ENCODE measurements at regions not wholly inside any gene's neighbourhood (a gene's known extent, or its start where the extent isn't known, plus 50 kb on each side); places are given as distances from the start of the nearest gene placed in this dataset.

DNA sequence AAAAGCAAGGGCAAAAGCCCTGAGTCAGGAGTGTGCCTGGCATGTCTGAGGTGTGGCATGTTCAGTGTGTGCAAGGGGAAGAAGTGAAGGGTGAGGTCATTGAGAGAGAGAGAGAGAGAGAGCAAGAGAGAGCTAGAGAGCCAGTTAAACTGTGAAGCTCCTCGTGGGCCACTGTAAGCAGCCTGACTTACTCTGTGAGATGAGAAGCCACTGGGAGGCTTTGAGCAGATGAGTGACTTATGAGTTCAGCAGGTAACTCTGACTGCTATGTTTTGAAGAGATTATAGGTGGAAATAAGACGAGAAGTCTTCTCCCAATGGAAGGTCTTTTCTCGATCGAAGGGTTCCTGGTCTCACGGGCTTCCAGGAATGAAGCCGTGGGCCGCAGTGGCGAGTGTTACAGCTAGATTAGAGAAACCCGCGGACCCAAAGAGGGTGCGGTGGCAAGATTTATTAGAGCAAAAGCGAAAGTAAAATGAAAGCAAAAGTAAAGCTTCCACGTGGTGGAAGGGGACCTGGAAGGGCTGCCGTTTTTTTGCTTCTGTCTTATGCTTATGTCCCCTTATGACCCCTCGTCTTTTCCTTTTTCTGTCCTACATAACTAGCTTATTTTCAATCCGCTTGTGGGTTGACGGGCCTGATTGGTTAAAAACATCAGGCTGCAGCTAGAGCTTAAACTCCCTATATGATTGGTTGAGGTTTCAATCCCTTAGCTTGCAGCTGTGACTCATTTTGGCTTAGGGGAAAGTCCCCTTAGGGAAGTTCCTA lies 323.1 kb upstream of the FAM78B start:
- no peak overlapping the region for H2BK120ac ChIP-seq (ENCODE audit: low read depth, low read length, poor library complexity, severe bottlenecking)
- no peaks in the 10 kb centered on the region for H3K36me3 Mint-ChIP-seq (ENCODE audit: insufficient read depth in 1 of 3, low read depth in 3 of 3)
- H2AFZ ChIP-seq (ENCODE audit: low read length), result no peak overlapping the region
- H4K20me1 ChIP-seq (ENCODE audit: control insufficient read depth, insufficient read depth, insufficient read length), result no peaks in the 10 kb centered on the region
- no peak overlapping the region for H4K91ac ChIP-seq (ENCODE audit: insufficient read length, low read depth, low read length)
- no peak overlapping the region for H3K9ac ChIP-seq (ENCODE audit: extremely low read depth, insufficient read length, low read length)
- no peak overlapping the region for H3K56ac ChIP-seq (ENCODE audit: insufficient read length, low read depth, low read length)
- H4K8ac ChIP-seq (replicated peaks; ENCODE audit: insufficient read length, low read depth, low read length), result no peak overlapping the region
- no peak overlapping the region for H3K18ac ChIP-seq (ENCODE audit: insufficient read length, low read depth, low read length)
- no peak overlapping the region for H3K14ac ChIP-seq (ENCODE audit: insufficient read depth, low read length)
- no peak overlapping the region for H2BK20ac ChIP-seq (ENCODE audit: low read depth, low read length, poor library complexity, severe bottlenecking)
- no peak overlapping the region for H3K27ac ChIP-seq (ENCODE audit: insufficient read length, low read depth, low read length)
- no peak overlapping the region for H2BK12ac ChIP-seq (ENCODE audit: insufficient read length, low read depth, low read length)
- H3K23me2 ChIP-seq (ENCODE audit: insufficient read length, low read depth, low read length, poor library complexity, severe bottlenecking), result no peaks in the 10 kb centered on the region
- no peak overlapping the region for H3K4me2 ChIP-seq (ENCODE audit: insufficient read depth, insufficient read length, low read length)
- no peaks in the 10 kb centered on the region for H3K4me1 Mint-ChIP-seq
- no peak overlapping the region for H2BK15ac ChIP-seq (ENCODE audit: low read depth, low read length)
- no peaks in the 10 kb centered on the region for H3K79me2 ChIP-seq (ENCODE audit: insufficient read depth, low read length)
- H2AK5ac ChIP-seq (ENCODE audit: insufficient read length, low read length), result no peak overlapping the region
- H3K79me1 ChIP-seq (ENCODE audit: insufficient read depth, low read depth, low read length, poor library complexity, severe bottlenecking), result no peaks in the 10 kb centered on the region
- no peaks in the 10 kb centered on the region; the same call in 1 of the 2 replicates for H3K27me3 ChIP-seq (ENCODE audit: insufficient read depth, low read length)
- H2BK5ac ChIP-seq (ENCODE audit: insufficient read length, low read length), result no peak overlapping the region
- no peak overlapping the region for H4K5ac ChIP-seq (ENCODE audit: insufficient read length, low read depth, low read length)
- peaks cover 3% of the 10 kb centered on the region for H3K27me3 Mint-ChIP-seq (ENCODE audit: low read depth)
- no peaks in the 10 kb centered on the region for H3K4me1 ChIP-seq (ENCODE audit: insufficient read depth, low read length)
- H3K4me3 Mint-ChIP-seq, result no peak overlapping the region
- TF ChIP-seq, protein P1, sequence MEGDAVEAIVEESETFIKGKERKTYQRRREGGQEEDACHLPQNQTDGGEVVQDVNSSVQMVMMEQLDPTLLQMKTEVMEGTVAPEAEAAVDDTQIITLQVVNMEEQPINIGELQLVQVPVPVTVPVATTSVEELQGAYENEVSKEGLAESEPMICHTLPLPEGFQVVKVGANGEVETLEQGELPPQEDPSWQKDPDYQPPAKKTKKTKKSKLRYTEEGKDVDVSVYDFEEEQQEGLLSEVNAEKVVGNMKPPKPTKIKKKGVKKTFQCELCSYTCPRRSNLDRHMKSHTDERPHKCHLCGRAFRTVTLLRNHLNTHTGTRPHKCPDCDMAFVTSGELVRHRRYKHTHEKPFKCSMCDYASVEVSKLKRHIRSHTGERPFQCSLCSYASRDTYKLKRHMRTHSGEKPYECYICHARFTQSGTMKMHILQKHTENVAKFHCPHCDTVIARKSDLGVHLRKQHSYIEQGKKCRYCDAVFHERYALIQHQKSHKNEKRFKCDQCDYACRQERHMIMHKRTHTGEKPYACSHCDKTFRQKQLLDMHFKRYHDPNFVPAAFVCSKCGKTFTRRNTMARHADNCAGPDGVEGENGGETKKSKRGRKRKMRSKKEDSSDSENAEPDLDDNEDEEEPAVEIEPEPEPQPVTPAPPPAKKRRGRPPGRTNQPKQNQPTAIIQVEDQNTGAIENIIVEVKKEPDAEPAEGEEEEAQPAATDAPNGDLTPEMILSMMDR (conservative IDR thresholded peaks at IDR 0.05), result no peak
- no peak overlapping the region for H3T11ph ChIP-seq (ENCODE audit: low read length)
- no peaks in the 10 kb centered on the region for H3K9me3 ChIP-seq (ENCODE audit: control insufficient read depth, low read depth, low read length)
- no peak overlapping the region for H3K27ac Mint-ChIP-seq
- peaks cover 0 to 3% of the 10 kb centered on the region in 2 experiments; a peak in 3 of 5 replicates for H3K9me3 Mint-ChIP-seq
- no peak overlapping the region for H3K4ac ChIP-seq (ENCODE audit: low read depth, low read length)
- no CpG with 5 or more reads among the region's 17 CpGs for WGBS (ENCODE audit: extremely low coverage, insufficient read length, low lambda C conversion rate)
- DNase-seq, result no peak
- no peak overlapping the region for H3K23ac ChIP-seq (ENCODE audit: insufficient read length, low read depth, low read length)

All from H9 (cell line).